H1 (cell line): ENCODE measurements at regions not wholly inside any gene's neighbourhood (a gene's known extent, or its start where the extent isn't known, plus 50 kb on each side); places are given as distances from the start of the nearest gene placed in this dataset.

Experiments used
- BRCA1 ChIP-seq: IDR thresholded peaks from 2 replicates; pipeline ENCODE4 v1.6.1; 2012; ENCODE audit warnings: low read depth, low read length, improper control_type of control experiment
- CREB1 ChIP-seq: IDR thresholded peaks from 2 replicates; pipeline ENCODE4 v1.6.1; 2012; ENCODE audit warnings: inconsistent platforms
- EP300 ChIP-seq, 2 experiments: IDR thresholded peaks; 1 replicate in 1 of 2; 2 replicates in 1 of 2; pipeline ENCODE4 v1.6.1; 2011 to 2012; ENCODE audit warnings: low read depth in 2 of 2, low read length in 2 of 2, mild to moderate bottlenecking in 2 of 2, borderline replicate concordance in 1 of 2, inconsistent platforms in 1 of 2, moderate library complexity in 1 of 2
- EZH2 ChIP-seq: fragments of 200-600 bp; sonication (generic); IDR thresholded peaks from 2 replicates; pipeline ENCODE4 v1.7.1; 2012; ENCODE audit warnings: low read depth, mild to moderate bottlenecking, moderate library complexity, low read length, inconsistent platforms; ENCODE audit not compliant: severe bottlenecking
- KDM4A ChIP-seq: IDR thresholded peaks from one replicate; pipeline ENCODE4 v1.7.1; 2012; ENCODE audit warnings: low read depth, mild to moderate bottlenecking, moderate library complexity, low read length, inconsistent platforms; ENCODE audit not compliant: severe bottlenecking
- NANOG ChIP-seq: IDR thresholded peaks from 2 replicates; pipeline ENCODE4 v1.6.1; 2011; ENCODE audit warnings: low read length, low read depth, mild to moderate bottlenecking, inconsistent platforms; ENCODE audit not compliant: insufficient read depth, poor library complexity, severe bottlenecking
- POLR2AphosphoS5 ChIP-seq: IDR thresholded peaks from 2 replicates; pipeline ENCODE4 v1.6.1; 2011; ENCODE audit warnings: low read depth, low read length
- RAD21 ChIP-seq, 2 experiments: IDR thresholded peaks in 1 of 2; conservative IDR thresholded peaks in 1 of 2; 2 replicates each; pipeline ENCODE4 v1.6.1; 2011; ENCODE audit warnings: low read depth in 2 of 2, low read length in 2 of 2, improper control_type of control experiment in 1 of 2, inconsistent platforms in 1 of 2, mild to moderate bottlenecking in 1 of 2, moderate library complexity in 1 of 2
- SAP30 ChIP-seq: fragments of 300-600 bp; sonication (generic); IDR thresholded peaks from 2 replicates; pipeline ENCODE4 v1.7.1; 2012; ENCODE audit warnings: low read length, moderate library complexity, mild to moderate bottlenecking, inconsistent platforms; ENCODE audit not compliant: insufficient read depth, insufficient replicate concordance
- USF2 ChIP-seq: IDR thresholded peaks from 2 replicates; pipeline ENCODE4 v1.6.1; 2011; ENCODE audit warnings: low read length, improper control_type of control experiment
- TF ChIP-seq, protein P1 (sequence below): IDR thresholded peaks from 2 replicates; pipeline ENCODE4 v1.6.1; 2011; ENCODE audit warnings: low read depth, mild to moderate bottlenecking, low read length; ENCODE audit not compliant: insufficient read depth
- TF ChIP-seq, protein P2 (sequence below): IDR thresholded peaks from 2 replicates; pipeline ENCODE4 v1.6.1; 2012; ENCODE audit warnings: inconsistent platforms

GRCh38 chr13:72041165-72041564 is 174.2 kb upstream of the DACH1 start (continued):
- TF ChIP-seq EZH2 (no peak), EP300 (IDR thresholded peaks at IDR 0.05; ENCODE audit: borderline replicate concordance in 1 of 2, low read depth in 2 of 2, low read length in 2 of 2) (no peak), SAP30 (no peak), USF2 (no peak), KDM4A (no peak), BRCA1 (no peak), NANOG (no peak), POLR2AphosphoS5 (no peak), RAD21 (IDR thresholded peaks at IDR 0.05 in 1 of 2, conservative IDR thresholded peaks at IDR 0.05 in 1 of 2; ENCODE audit: low read depth in 2 of 2, low read length in 2 of 2) (no peak), CREB1 (no peak)
- TF ChIP-seq, protein P1, sequence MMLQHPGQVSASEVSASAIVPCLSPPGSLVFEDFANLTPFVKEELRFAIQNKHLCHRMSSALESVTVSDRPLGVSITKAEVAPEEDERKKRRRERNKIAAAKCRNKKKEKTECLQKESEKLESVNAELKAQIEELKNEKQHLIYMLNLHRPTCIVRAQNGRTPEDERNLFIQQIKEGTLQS, result no peak
- TF ChIP-seq, protein P2, sequence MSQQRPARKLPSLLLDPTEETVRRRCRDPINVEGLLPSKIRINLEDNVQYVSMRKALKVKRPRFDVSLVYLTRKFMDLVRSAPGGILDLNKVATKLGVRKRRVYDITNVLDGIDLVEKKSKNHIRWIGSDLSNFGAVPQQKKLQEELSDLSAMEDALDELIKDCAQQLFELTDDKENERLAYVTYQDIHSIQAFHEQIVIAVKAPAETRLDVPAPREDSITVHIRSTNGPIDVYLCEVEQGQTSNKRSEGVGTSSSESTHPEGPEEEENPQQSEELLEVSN, result no peak
